ENCODE measurements at regions not wholly inside any gene's neighbourhood (a gene's known extent, or its start where the extent isn't known, plus 50 kb on each side); places are given as distances from the start of the nearest gene placed in this dataset.

GRCh38 chrX:13932416-13932815 lies 97.3 kb downstream of the GEMIN8 start:
- H3K9ac ChIP-seq (ENCODE audit: low read length), result no peak overlapping the region
- no peak overlapping the region for H2AFZ ChIP-seq (ENCODE audit: low read depth, low read length)
- H3K4me2 ChIP-seq (ENCODE audit: low read length), result no peak overlapping the region
- no peaks in the 10 kb centered on the region for H3K9me2 ChIP-seq (ENCODE audit: insufficient read depth, low read length)
- TF ChIP-seq EP300 (conservative IDR thresholded peaks at IDR 0.05; ENCODE audit: poor library complexity, severe bottlenecking) (no peak), RAD21 (conservative IDR thresholded peaks at IDR 0.05) (no peak), SMC3 (conservative IDR thresholded peaks at IDR 0.05; ENCODE audit: poor library complexity) (no peak), EZH2 (IDR thresholded peaks at IDR 0.05; ENCODE audit: borderline replicate concordance, insufficient read depth, low read length, poor library complexity, severe bottlenecking) (no peak), TAF1 (IDR thresholded peaks at IDR 0.05; ENCODE audit: low read depth) (no peak), CTCF (IDR thresholded peaks at IDR 0.05; ENCODE audit: poor library complexity, severe bottlenecking) (no peak), POLR2AphosphoS5 (IDR thresholded peaks at IDR 0.05) (no peak), MXI1 (conservative IDR thresholded peaks at IDR 0.05; ENCODE audit: poor library complexity, severe bottlenecking) (no peak)
- TF ChIP-seq, protein P1, sequence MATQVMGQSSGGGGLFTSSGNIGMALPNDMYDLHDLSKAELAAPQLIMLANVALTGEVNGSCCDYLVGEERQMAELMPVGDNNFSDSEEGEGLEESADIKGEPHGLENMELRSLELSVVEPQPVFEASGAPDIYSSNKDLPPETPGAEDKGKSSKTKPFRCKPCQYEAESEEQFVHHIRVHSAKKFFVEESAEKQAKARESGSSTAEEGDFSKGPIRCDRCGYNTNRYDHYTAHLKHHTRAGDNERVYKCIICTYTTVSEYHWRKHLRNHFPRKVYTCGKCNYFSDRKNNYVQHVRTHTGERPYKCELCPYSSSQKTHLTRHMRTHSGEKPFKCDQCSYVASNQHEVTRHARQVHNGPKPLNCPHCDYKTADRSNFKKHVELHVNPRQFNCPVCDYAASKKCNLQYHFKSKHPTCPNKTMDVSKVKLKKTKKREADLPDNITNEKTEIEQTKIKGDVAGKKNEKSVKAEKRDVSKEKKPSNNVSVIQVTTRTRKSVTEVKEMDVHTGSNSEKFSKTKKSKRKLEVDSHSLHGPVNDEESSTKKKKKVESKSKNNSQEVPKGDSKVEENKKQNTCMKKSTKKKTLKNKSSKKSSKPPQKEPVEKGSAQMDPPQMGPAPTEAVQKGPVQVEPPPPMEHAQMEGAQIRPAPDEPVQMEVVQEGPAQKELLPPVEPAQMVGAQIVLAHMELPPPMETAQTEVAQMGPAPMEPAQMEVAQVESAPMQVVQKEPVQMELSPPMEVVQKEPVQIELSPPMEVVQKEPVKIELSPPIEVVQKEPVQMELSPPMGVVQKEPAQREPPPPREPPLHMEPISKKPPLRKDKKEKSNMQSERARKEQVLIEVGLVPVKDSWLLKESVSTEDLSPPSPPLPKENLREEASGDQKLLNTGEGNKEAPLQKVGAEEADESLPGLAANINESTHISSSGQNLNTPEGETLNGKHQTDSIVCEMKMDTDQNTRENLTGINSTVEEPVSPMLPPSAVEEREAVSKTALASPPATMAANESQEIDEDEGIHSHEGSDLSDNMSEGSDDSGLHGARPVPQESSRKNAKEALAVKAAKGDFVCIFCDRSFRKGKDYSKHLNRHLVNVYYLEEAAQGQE (IDR thresholded peaks at IDR 0.05; ENCODE audit: borderline replicate concordance), result no peak
- H3K79me2 ChIP-seq (replicated peaks; ENCODE audit: insufficient read depth, low read length), result peaks cover 10% of the 10 kb centered on the region
- no peaks in the 10 kb centered on the region for H3K36me3 ChIP-seq (ENCODE audit: insufficient read depth, low read length)
- H4K20me1 ChIP-seq (ENCODE audit: insufficient read depth), result no peaks in the 10 kb centered on the region
- H3K4me3 ChIP-seq (ENCODE audit: low read length), result no peak overlapping the region
- H3K9me3 ChIP-seq (ENCODE audit: low read length), result no peaks in the 10 kb centered on the region
- no peaks in the 10 kb centered on the region for H3F3A ChIP-seq (ENCODE audit: insufficient read depth, low read length, poor library complexity, severe bottlenecking)
- H3K27me3 ChIP-seq (ENCODE audit: insufficient read depth, low read depth, low read length), result no peaks in the 10 kb centered on the region
- no peak overlapping the region for H3K27ac ChIP-seq (ENCODE audit: low read length)

DNA sequence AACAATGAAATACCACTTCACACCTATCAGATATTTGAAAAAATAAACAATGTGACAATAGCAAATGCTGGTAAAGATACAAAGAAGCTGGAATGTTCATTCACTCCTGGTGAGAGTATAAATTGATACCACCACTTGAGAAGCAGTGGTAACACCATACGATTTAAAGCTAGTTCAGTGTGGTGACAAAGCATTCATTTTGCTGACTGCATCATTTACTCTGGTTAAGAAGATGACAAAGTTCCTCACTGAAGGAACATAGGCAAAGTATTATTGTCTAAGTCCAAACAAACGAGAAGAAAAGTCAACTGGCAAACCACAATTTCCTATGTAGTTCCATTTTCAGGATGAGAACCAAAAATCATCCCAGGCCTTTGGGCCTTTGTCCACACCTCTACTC lies 102.5 kb downstream of the GEMIN8 start:
- Histone ChIP-seq H3K9me3 (ENCODE audit: low read length) (no peaks in the 10 kb centered on the region), H3K4me2 (ENCODE audit: low read length) (no peak overlapping the region), H3K27me3 (ENCODE audit: insufficient read depth, low read depth, low read length) (no peaks in the 10 kb centered on the region), H3K36me3 (ENCODE audit: insufficient read depth, low read length) (no peaks in the 10 kb centered on the region), H3F3A (ENCODE audit: insufficient read depth, low read length, poor library complexity, severe bottlenecking) (no peaks in the 10 kb centered on the region), H3K27ac (ENCODE audit: low read length) (no peak overlapping the region), H3K79me2 (replicated peaks; ENCODE audit: insufficient read depth, low read length) (peaks cover 5% of the 10 kb centered on the region), H2AFZ (ENCODE audit: low read depth, low read length) (no peak overlapping the region), H3K9ac (ENCODE audit: low read length) (no peak overlapping the region), H3K4me3 (ENCODE audit: low read length) (no peak overlapping the region), H4K20me1 (ENCODE audit: insufficient read depth) (no peaks in the 10 kb centered on the region), H3K9me2 (ENCODE audit: insufficient read depth, low read length) (no peaks in the 10 kb centered on the region)
- TF ChIP-seq SMC3 (conservative IDR thresholded peaks at IDR 0.05; ENCODE audit: poor library complexity) (no peak), MXI1 (conservative IDR thresholded peaks at IDR 0.05; ENCODE audit: poor library complexity, severe bottlenecking) (no peak), TAF1 (IDR thresholded peaks at IDR 0.05; ENCODE audit: low read depth) (no peak), POLR2AphosphoS5 (IDR thresholded peaks at IDR 0.05) (no peak), RAD21 (conservative IDR thresholded peaks at IDR 0.05) (no peak), CTCF (IDR thresholded peaks at IDR 0.05; ENCODE audit: poor library complexity, severe bottlenecking) (no peak), EZH2 (IDR thresholded peaks at IDR 0.05; ENCODE audit: borderline replicate concordance, insufficient read depth, low read length, poor library complexity, severe bottlenecking) (no peak), EP300 (conservative IDR thresholded peaks at IDR 0.05; ENCODE audit: poor library complexity, severe bottlenecking) (no peak)
- TF ChIP-seq, protein P1 (IDR thresholded peaks at IDR 0.05; ENCODE audit: borderline replicate concordance), result no peak

All from neural cell (in vitro differentiated cells).